HS-27A (cell line): ENCODE measurements at regions not wholly inside any gene's neighbourhood (a gene's known extent, or its start where the extent isn't known, plus 50 kb on each side); places are given as distances from the start of the nearest gene placed in this dataset.

Experiments
- DNase-seq: peaks from one replicate; pipeline ENCODE4 v3.0.0-alpha.2; 2012; ENCODE audit warnings: low read depth, missing footprints

DNA sequence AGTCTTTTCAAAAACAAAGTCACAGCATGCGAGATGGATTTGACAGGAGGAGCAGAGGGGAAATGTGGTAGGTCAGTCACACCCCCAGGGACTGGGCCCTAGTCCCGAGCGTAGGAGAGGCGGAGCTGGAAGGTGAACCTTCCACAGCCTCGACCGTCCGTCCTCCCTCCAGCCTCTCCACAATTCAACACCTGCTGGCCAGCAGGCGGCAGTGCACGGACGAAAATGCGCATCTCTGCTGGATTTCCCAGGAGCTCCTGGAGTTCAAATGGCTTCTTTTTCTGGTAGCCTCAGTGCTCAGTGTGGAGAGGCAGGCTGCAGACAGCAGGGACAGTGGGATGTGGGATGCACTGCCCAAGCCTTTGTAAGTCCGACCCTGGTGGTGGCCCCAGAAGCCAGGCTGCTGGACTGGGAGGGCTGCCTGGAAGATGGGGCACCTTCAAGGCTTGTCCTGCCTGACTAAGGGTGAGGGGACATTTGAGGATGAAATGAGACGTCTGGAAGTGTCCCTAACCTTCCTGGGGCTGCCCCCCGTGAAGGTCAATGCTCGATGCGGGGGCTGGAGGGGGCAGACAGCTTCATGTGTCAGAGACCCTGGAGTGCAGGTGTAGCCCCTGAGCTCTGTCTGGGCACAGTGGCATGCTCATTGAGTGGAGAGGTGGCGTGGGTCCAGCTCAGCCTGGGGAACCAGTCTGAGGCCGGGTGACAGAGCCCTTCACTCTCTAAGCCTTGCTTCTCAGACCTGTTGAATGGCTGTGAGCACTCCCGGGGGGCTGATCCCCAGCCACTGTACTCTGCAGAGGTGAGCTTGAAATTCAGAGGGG is 189.5 kb downstream of the TFCP2L1 start:
- DNase-seq: no peak

DNA sequence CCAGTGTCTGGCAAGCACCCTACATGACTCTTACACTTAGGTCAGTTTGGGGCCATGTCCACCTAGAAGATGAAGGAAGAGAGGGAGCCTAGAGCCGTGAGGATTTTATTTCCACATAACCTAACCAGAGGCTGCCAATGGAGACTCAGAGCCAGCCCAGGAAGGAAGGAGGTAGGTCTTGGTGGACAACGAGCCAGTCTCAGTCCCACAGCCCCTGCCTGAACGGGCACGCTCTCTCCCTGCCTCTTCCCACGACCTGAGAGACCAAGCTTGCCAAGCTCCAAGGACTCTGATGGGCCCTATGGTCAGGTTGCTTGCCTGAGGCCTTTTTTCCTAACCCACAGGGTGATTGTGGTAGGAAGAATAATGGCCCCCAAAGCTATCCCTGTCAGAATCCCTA is 188.4 kb downstream of the TFCP2L1 start:
- no peak for DNase-seq

DNA sequence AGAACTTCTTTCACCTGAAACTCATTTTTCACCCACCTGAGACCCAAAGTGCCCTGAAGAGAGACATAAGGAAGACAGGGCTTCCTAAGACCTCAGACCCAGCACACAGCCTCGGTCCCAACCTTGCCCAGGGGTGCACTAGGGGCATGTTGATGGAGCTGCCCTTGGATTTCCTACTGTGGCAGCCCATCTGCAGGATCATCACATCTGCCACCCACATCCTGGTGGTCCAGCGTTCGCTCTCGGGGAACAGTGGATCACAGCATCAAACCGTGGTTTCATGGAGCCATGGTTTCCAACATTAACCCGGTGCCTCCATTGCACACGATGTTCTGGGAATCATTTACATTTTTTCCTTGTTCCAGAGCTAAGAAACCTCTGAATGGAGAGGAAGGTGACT is 186.4 kb downstream of the TFCP2L1 start:
- DNase-seq: no peak

DNA sequence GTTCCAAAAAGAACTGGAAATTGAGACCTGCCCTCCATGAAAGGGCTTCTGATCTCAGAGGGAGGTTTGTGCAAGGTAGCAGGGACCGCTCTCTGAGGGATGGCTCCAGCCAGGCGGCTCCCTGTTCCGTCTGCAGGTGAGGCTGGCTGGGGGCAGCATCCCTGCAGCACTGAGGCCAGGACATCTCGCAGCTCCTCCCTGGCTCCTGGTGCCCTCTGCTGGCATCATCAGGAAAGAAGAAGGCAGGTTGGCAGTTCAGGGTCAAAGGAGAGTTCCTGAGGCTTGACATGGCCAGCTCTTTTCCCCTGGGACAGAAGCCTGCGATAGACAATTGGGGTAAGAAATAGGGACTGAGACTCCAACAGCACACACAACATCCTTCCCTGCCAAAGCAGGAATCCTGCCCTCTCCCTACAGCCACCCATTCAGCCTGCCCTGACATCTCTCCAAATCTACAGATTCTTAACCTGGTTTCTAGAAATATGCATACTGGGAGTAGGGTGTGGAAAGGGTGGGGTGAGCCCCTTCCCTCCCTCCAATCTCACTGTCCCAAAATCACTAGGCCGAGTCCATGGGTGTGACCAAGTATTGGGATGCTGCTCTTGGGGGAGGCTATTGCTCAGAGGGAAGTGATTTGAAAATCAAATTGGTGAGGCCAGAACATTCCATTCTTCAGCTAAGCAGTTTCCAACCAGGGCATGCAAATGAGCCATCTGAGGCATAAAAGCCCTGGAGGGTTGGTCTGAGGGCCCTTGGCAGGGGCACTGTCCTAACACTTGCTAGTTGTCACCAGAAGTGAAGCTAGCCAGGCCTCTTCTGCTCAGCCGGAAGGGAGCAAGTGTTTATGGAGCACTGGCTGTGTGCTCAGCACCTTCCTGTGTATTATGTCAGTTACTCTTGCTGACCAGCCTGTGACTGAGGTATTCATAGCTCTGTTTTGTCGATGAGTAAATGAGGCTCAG is 185.4 kb downstream of the TFCP2L1 start:
- no peak for DNase-seq

DNA sequence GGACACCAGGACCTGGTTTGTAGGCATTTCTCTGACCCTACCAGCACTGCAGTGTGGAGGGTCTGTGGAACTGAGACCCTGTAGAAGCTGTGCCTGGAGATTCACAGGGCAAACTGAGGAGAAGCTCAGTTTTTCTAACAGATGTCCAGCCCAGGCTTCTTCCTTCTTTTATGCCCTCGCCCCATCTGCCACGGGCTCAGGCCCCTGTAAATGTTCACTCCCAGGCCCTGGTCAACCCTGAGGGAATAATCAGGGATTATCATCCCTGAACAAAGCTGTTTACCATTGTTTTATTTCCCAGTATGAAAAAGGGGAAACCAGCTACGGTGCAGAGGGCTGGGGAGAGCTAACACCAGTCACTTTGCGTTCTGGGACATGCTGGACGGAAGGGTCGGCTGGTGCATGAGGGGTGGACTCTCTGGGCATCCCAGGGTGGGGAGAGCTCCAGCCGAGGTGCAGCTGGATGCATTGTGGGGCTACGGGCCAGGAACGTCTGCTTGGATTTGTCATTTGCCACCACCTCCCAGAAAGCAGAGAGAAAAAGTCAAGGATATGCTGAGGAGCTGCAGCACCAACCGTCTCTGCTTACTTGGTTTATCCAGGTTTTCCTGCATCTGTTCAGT is 183.8 kb downstream of the TFCP2L1 start:
- DNase-seq: no peak

DNA sequence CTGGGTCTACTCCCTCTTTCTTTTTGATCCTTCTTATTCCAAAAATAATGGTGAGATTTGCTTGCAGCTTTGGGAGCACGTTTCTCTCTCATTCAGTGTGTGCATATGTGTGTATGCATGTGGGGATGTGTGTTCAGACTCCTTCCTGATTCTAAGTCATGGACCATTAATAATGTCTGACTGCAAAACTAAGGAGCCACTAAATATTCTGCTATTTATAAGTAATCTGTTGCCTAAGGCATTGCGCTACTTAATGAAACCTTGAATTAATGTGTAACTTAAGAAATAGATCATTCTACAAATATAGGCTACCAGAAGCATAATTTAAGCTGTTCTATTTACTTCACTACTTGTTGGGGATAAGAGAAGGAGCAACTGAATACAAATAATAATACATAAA is 182.1 kb downstream of the TFCP2L1 start:
- no peak for DNase-seq

DNA sequence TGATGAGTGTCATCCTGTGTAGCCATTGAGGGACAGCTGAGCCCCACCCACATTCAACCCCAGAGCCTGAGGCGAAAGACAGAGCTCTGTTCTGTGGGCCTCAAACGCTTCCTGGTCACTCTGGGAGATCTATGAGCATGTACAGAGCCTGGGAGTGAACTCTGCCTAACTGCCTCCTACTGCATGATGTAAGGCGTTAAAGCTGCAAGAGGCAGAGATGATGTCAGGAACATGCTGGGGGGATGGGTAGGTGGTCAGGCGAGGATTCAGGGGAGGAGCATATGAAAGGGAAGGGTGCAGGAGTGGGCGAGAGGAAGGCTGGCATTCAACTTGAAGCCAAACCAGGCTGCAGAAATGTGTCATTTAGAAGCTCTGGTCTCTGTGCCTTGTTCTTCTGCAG is 181.0 kb downstream of the TFCP2L1 start:
- DNase-seq: no peak

DNA sequence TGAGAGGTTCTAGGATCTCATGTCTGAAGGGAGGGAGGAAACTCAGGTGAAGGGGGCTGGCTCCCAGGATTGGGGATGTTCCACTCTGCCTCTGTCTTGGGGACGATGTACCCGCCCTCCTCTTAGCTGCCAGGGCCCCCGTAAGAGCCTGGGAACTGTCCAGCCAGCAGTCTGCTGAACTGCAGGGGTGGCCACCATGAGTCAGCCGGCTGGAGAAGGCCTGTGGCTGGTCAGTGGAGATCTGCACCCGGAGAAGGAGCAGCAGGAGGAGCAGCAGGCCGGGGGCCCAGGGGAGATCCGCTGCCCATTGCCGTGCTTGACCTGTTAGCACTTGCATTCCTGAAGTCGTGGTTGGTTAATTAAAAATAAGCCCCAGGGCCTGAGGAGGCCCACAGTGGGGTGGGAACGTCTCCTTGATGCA is 180.3 kb downstream of the TFCP2L1 start:
- DNase-seq: no peak

DNA sequence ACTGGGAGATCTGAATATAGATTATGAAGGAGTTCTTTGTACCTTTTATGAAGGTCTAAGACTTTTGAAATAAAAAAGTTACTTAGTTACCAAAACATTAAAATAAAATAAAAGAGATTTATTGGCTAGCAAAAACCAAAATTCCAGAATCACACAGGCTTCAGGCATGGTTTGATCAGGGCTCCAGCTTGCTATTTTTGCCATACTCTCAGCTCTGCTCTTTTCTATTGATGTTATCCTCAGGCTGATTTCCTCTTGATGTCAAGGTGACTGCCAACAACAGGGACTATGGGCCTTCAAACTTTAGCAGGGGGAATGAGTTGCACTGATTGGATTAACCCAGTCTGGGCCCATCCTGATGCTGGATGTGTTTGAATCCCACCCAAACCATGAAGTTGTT is 174.1 kb downstream of the TFCP2L1 start:
- no peak for DNase-seq

DNA sequence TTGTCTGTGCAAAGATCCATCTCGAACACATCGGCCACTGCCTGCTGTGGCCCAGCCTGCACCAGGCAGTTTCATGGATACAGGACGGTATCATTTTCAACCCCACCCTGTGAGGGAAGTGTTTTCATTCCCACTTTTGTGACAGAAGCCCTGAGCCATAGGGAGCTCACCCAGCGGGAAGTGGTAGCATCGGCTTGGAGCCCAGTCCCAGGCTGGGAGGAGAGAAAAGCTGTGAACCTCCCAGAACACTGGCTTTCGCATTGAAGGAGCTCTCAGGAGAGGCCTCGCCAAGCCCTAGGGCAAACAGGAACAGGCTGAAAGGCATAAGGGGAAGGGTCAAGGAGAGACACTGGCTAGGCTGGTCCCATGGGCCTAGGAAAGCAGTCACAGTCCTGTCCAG is 166.1 kb downstream of the TFCP2L1 start:
- DNase-seq: no peak

DNA sequence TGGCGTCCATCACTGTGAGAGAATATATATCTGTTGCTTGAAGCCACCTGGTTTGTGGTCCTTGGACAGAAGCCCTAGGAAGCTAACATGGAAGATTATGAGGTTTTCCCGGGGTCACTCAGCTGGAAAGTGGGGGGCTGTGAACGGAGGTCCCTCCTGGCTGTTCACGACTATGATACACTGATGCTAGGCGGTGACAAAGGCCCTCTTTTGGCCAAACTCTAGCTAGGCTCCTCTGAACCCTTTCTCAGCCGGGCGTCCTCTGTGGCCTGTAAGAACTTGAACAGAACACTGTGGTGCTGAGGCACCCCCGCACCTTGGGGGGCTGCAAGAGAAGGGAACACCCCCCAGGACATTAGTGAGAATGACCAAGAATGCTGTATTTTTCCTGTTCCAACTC is 164.6 kb downstream of the TFCP2L1 start:
- DNase-seq: no peak

DNA sequence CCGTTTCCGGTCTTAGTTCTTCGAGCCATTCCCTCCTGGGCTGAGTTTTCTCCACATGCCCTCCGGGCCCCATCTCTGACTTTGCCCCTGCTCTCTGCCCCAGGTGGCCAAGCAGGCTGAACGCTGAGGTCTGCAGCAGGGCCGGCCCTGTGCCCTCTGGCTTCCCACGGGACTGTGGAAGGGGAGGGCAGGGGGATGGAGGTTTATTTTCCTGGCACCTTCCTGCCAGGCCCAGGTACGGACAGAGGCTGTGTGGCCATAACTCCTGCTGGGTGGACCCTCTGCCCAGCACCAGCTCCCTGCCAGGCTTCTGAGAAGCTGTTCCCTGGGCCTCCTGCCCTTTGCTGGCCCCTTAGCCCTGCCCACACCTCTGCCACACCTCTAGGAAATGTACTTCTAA is 164.0 kb downstream of the TFCP2L1 start:
- DNase-seq: no peak

DNA sequence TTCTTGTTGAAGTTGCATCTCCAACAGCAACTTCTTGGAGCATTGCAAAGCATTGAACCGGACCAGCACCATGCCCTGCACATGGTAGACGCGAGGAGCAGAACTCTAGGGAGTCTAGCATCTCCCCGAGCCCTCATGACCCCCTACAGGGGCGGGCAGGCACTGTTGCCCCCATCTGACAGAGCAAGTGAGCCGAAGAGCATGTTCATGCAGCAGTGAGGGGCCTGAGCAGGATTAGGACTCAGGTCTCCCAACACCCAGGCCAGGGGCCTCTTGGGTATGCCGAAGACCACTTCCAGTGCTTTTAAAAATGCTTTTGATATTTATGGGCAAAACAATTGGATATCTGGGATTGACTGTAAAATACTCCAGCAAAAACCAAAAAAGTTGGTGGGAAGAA is 163.3 kb downstream of the TFCP2L1 start:
- DNase-seq: no peak

DNA sequence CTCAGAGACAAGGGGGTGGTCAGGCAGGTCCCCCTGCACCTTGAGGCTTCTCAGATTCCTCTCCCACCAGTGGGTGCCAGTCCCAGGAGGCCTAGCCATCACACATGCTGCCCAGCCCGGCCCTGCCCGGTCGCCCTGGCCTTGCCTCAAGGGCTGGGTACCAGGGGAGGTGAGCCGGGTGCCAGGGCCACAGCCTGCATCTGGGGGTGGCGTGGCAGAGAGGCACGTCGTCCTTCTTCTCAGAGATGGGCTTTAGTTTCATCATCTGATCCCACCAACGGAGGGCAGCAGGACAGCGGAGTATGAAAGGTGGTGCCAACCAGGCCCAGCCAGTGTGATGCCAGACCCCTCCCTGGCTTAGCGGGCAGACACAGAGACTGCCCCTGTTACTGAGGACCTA is 161.7 kb downstream of the TFCP2L1 start:
- DNase-seq: no peak

DNA sequence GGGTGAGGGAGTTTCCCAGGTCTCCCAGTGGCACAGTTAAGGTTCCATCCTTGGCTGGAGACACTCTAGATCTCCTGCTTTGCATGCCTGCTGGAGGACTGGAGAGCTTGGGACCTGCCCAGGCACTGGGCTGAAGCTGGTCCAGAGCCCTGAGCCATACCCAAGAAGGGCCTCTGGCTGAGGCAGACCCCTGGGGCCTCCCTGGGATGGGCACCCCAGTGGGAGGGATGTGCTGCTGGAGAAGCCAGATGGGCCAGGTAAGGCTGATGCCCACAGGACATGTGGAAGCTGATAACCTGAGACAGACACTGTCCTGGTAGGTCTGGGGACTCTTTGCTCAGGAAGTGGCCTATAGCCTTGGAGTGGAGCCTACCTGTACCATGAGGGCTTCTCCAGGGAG is 160.7 kb downstream of the TFCP2L1 start:
- DNase-seq: no peak

DNA sequence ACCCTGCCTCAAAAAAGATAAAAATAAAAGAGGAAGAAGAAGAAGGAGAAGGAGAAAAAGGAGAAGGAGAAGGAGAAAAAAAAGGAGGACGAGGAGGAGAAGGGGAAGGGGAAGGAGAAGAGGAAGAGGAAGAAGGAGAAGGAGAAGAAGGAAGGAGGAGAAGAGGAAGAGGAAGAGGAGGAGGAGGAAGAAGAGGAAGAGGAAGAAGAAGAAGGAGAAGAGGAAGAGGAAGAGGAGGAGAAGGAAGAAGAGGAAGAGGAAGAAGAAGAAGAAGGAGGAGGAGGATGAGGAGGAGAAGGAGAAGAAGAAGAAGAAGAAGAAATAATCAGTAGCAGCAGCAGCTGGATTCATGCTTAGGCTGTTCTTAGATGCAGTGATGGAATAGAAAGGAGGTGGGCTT is 159.7 kb downstream of the TFCP2L1 start:
- no peak for DNase-seq

DNA sequence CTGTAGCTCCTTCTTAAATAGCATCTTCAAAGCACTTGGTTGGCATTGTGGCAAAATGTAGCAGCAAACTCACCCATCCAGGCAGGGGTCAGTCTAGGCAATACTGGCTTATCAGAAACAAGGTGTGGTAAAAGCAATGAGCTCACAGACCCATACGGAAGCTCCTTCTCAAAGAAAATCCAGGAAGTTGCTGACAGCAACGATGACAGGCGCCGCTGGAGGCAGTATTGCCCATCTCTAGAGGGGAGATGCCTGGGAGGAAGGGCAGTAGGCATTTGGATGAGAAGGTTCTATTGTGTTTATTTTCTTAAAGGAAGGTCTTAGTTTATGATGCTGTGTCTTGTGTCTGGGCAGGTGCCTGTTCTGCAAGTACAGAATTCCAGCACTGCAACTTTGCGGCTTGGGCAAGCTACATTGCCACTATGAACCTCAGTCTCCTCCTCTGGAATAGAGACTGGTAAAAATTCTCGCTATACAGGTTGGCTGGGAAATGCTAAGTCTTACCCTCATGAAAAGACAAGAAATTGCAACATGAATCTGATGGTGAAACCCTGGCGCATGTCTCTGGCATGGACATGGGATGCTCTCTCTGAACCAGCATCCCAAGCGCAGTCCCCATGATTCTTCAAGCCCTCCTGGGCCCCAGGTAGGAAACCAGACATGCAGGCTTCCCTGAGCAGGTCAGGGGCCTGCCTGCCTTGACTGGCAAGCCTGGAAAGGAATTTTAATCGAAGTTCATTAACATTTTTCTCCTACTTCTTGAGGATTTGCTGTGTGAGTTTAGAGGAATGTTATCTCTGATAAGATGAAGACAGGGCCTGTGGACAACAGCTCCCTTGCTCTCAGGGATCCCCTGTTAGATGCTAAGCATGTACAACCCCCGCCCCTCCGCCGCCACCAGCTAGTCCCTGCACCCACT is 156.0 kb downstream of the TFCP2L1 start:
- no peak for DNase-seq

DNA sequence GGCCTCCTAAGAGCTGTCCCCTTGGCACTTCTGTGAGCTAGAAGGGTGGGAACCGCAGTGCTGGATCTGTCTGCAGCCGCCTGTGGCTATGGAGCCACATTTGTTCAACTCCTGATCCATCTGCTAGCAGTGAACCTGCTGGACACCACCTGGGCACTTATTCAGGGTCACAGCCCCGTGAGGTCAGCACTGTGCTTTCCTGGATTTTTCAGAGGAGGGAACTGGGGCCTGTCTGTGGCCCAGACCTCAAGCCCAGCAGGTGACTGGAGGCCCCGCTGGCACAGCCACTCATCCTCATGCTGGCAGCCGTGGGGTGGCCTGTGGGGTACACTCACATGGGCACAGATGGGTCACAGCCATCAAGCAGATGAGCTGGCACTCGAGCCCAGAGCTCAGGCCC is 155.3 kb downstream of the TFCP2L1 start:
- no peak for DNase-seq

DNA sequence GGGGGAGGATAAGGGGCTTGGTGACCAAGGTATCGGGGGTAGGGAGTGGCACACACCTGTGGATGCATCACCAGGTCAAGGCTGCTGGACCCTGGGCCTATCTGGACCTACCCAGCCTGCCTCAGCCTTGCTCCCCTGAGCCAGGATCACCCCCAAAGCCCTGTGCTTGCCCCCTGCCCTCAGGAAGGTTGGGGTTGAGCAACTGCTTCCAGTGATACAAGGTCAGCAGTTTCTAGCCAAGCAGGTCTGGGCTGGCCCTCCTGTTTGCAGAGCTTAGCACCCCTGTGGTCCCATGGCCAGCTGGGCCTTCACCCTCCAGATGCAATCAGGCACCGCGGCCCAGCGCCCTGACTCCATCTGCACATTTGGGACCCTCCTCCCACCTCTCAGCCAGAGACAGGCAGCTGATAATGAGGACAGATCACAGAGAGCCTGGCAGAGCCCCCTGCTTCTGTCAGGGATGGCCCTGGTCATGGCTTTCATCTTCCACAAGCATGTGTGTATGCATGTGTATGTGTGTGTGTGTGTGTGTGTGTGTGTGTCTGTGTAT is 154.6 kb downstream of the TFCP2L1 start:
- DNase-seq: no peak

DNA sequence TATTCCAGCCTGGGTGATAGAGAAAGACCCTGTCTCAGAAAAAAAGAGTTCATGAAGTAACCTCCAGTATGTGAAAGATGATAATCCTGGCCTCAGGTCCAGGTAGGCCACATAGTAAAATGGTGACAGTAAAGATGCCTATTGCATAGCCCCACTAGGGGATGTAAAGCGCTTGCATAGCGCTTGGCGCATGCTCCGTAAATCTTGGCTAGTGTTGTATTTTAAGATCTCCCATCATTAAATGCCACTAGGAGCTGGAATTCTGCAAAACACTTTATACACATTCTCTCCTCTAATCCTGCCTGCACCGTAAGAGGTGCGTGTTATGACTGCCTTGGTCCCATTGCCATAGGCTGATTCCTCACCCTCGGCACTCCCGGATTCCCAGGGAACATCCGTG is 153.6 kb downstream of the TFCP2L1 start:
- no peak for DNase-seq

DNA sequence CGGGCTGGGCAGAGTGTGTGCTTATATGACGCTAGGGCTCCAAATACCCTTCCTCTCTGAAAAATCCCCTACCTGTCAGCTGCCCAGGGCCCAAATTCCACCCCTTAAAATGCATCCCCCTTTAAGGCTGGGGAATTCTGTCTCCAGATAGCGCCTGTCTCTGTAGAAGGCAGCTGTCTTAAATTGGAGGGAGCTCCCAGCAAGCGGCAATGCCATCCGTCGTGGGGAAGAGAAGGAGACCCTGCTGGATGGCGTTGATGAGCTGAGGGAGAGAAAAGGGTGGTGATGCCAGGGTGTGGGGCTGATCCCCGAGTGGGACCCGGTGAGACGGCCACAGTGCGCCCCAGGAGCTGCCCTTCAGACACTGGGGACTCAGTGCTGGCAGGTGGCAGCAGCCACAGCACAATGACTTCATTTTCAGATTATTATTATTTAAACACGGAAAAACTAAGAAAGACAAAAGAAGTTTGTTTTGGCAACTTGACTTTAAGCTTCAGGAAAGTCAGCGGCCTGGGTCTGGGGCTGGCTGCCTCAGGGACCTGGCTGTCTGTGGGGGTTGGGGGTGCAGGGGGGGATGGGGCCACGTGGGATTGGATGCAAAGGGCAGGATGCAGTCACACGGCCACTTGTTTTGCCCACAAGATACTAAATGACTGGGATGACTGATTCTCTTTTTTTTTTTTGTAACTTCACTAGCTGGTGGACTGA is 152.8 kb downstream of the TFCP2L1 start:
- DNase-seq: no peak
